Immature natural killer cell (primary cell): ENCODE measurements at regions not wholly inside any gene's neighbourhood (a gene's known extent, or its start where the extent isn't known, plus 50 kb on each side); places are given as distances from the start of the nearest gene placed in this dataset.

Experiments
- DNase-seq, 3 donors: peaks; one replicate each; pipeline ENCODE4 v3.0.0; 2022; ENCODE audit warnings: mixed read lengths in 1 of 3
- H3K27ac Mint-ChIP-seq, 6 donors: one replicate each; pipeline ENCODE4 v1.8.0; 2020; ENCODE audit warnings: mixed read lengths in 6 of 6, mild to moderate bottlenecking in 5 of 6, inconsistent platforms in 4 of 6, moderate library complexity in 3 of 6
- H3K27me3 Mint-ChIP-seq, 3 donors: one replicate each; pipeline ENCODE4 v1.8.0; 2020 to 2021; ENCODE audit warnings: low read depth in 3 of 3, mild to moderate bottlenecking in 3 of 3, mixed read lengths in 3 of 3, moderate library complexity in 3 of 3, inconsistent platforms in 1 of 3
- H3K36me3 Mint-ChIP-seq, 3 donors: one replicate each; pipeline ENCODE4 v1.8.0; 2020; ENCODE audit warnings: mixed read lengths in 3 of 3, inconsistent platforms in 2 of 3, mild to moderate bottlenecking in 2 of 3
- H3K4me1 Mint-ChIP-seq, 2 donors: one replicate each; pipeline ENCODE4 v1.8.0; 2020; ENCODE audit warnings: inconsistent platforms in 2 of 2, mild to moderate bottlenecking in 2 of 2, mixed read lengths in 2 of 2, moderate library complexity in 1 of 2
- H3K4me3 Mint-ChIP-seq, 5 donors: one replicate each; pipeline ENCODE4 v1.8.0; 2020; ENCODE audit warnings: mild to moderate bottlenecking in 5 of 5, mixed read lengths in 5 of 5, inconsistent platforms in 3 of 5, moderate library complexity in 3 of 5
- H3K9me3 Mint-ChIP-seq, 6 donors: one replicate each; pipeline ENCODE4 v1.8.0; 2020; ENCODE audit warnings: mild to moderate bottlenecking in 6 of 6, mixed read lengths in 6 of 6, inconsistent platforms in 4 of 6, moderate library complexity in 3 of 6

- Mint-ChIP-seq H3K9me3 (peaks cover 0 to 2% (median 0%) of the 10 kb centered on the region in 6 donors), H3K36me3 (peaks cover 7 to 19% (median 13%) of the 10 kb centered on the region in 3 donors), H3K27ac (no peak overlapping the region), H3K27me3 (peaks cover 0 to 2% (median 0%) of the 10 kb centered on the region in 3 donors), H3K4me1 (no peaks in the 10 kb centered on the region), H3K4me3 (no peak overlapping the region)
- no peak for DNase-seq
Observed at GRCh38 chr21:28439788-28440187, 552.9 kb downstream of the LTN1 start.

DNA sequence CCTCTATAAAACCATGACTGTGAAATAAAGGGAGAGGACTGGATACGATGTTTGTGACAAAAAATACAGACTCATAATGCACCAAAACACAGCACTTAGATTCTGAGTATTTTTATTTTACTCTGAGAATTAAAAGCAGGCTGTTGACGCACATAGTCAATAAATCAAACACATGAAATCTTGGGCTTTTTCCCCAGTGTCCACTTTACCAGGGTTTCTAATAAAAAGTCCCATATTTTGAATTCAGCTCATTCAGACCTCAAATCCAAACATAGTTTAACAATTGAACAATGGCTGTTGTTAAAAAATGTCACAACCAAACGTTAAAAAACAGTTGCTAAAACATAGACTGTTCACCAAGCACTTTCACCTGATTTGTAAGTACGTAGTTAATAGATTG is 553.4 kb downstream of the LTN1 start:
- no peak for DNase-seq
- H3K9me3 Mint-ChIP-seq: peaks cover 0 to 2% (median 0%) of the 10 kb centered on the region in 6 donors
- peaks cover 4 to 16% (median 11%) of the 10 kb centered on the region in 3 donors for H3K36me3 Mint-ChIP-seq
- H3K4me3 Mint-ChIP-seq: no peak overlapping the region
- H3K27ac Mint-ChIP-seq: no peak overlapping the region
- no peaks in the 10 kb centered on the region for H3K4me1 Mint-ChIP-seq
- H3K27me3 Mint-ChIP-seq: peaks cover 0 to 2% (median 0%) of the 10 kb centered on the region in 3 donors

- Mint-ChIP-seq H3K27ac (no peak overlapping the region), H3K9me3 (peaks cover 0 to 2% (median 0%) of the 10 kb centered on the region in 6 donors), H3K4me1 (no peaks in the 10 kb centered on the region), H3K4me3 (no peak overlapping the region), H3K27me3 (peaks cover 0 to 2% (median 0%) of the 10 kb centered on the region in 3 donors), H3K36me3 (peaks cover 0 to 8% (median 0%) of the 10 kb centered on the region in 3 donors)
- no peak for DNase-seq
Observed at GRCh38 chr21:28437061-28437460, 555.6 kb downstream of the LTN1 start.

- Mint-ChIP-seq H3K9me3 (peaks cover 0 to 2% (median 0%) of the 10 kb centered on the region in 6 donors), H3K27me3 (peaks cover 0 to 2% (median 0%) of the 10 kb centered on the region in 3 donors), H3K4me3 (no peak overlapping the region), H3K4me1 (no peaks in the 10 kb centered on the region), H3K27ac (no peak overlapping the region), H3K36me3 (peaks cover 0 to 10% (median 0%) of the 10 kb centered on the region in 3 donors)
- DNase-seq: no peak
Observed at GRCh38 chr21:28436286-28436932, 556.3 kb downstream of the LTN1 start.

- Mint-ChIP-seq H3K27me3 (peaks cover 0 to 1% (median 0%) of the 10 kb centered on the region in 3 donors), H3K9me3 (no peaks in the 10 kb centered on the region), H3K27ac (no peak overlapping the region), H3K4me1 (no peaks in the 10 kb centered on the region), H3K4me3 (no peak overlapping the region), H3K36me3 (peaks cover 4 to 22% (median 15%) of the 10 kb centered on the region in 3 donors)
- DNase-seq: no peak
Observed at GRCh38 chr21:28431527-28432200, 561.0 kb downstream of the LTN1 start.

DNA sequence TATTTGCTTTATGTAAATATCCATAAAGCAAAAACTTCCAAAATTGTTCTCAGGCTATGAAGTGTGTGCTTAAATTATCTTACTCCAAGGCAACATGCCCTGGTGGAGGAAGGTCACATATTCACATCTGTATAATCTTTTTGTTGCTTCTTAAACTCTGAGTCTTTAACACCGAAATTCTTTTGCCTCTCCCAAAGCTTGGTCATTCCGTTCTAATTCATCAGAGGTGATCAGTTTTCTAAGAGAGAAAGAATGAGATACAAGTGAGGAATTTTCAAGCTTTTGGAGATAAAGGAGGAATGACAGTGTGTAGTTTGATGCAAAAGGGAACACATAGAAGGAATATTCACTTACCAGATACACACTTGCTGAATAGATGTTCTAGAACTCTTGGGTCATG is 561.7 kb downstream of the LTN1 start:
- no peaks in the 10 kb centered on the region for H3K4me1 Mint-ChIP-seq
- no peak overlapping the region for H3K4me3 Mint-ChIP-seq
- peaks cover 0 to 3% (median 0%) of the 10 kb centered on the region in 3 donors for H3K27me3 Mint-ChIP-seq
- DNase-seq: no peak
- H3K36me3 Mint-ChIP-seq: peaks cover 4 to 22% (median 15%) of the 10 kb centered on the region in 3 donors
- H3K27ac Mint-ChIP-seq: no peak overlapping the region
- H3K9me3 Mint-ChIP-seq: no peaks in the 10 kb centered on the region

- peaks cover 0 to 3% (median 0%) of the 10 kb centered on the region in 3 donors for H3K27me3 Mint-ChIP-seq
- no peak overlapping the region for H3K27ac Mint-ChIP-seq
- H3K9me3 Mint-ChIP-seq: no peaks in the 10 kb centered on the region
- no peak for DNase-seq
- H3K4me1 Mint-ChIP-seq: peaks cover 0 to 3% of the 10 kb centered on the region in 2 donors
- no peak overlapping the region for H3K4me3 Mint-ChIP-seq
- H3K36me3 Mint-ChIP-seq: peaks cover 4 to 22% (median 15%) of the 10 kb centered on the region in 3 donors
Observed at GRCh38 chr21:28429161-28429560, 563.5 kb downstream of the LTN1 start.

DNA sequence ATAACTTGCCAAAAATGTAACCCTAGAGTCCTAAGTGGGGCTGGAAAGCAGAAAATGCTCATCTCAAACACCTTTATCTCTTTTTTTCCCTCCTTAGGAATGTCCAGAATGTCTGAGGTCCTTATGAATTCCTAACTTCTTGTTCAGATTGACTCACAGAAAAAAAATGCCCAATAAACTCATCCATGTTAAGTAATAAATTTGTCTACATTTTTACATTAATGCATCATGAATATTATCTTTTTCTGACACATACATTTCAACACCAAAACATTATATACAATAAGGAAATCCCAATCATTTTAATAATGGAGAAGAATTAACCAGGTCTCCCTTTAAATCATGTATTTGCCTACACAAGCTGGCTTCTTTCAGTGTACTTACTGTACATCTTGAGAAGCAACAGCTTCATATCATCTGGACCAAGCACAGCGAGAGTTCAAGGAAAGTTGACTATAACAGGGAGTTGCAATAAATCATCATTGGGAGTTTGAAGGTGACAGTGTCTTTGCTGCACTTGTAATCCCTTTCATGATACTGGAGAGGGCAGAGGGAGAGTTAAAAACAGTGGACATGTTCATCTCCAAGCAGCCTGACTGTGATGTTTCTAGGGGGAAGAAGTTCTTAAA is 565.2 kb downstream of the LTN1 start:
- H3K4me1 Mint-ChIP-seq: peaks cover 0 to 8% of the 10 kb centered on the region in 2 donors

DNA sequence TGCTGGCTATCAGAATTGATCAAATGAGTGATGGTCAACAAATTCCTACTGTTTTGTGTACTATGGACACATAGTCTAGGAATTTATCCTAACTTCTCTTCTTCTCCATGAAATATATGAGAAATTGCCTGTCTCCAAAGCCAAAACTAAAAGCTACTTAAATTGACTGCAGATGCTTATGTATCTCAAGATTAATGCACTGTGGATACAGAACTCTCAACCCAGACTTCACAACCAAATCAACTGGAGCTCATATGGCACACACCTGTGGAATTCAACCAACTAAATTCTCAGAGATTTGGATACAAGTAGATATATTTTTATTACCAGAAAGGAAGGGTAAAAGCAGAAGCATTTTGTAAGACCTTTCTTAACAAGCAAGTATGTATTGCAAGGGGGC is 566.1 kb downstream of the LTN1 start:
- no peak overlapping the region for H3K27ac Mint-ChIP-seq
- H3K9me3 Mint-ChIP-seq: no peaks in the 10 kb centered on the region
- no peak for DNase-seq
- H3K27me3 Mint-ChIP-seq: peaks cover 0 to 3% (median 0%) of the 10 kb centered on the region in 3 donors
- H3K4me3 Mint-ChIP-seq: no peak overlapping the region
- peaks cover 4 to 18% (median 15%) of the 10 kb centered on the region in 3 donors for H3K36me3 Mint-ChIP-seq
- H3K4me1 Mint-ChIP-seq: peaks cover 0 to 8% of the 10 kb centered on the region in 2 donors

More for the DNA sequence above, 565.2 kb downstream of the LTN1 start:
- H3K27me3 Mint-ChIP-seq: peaks cover 0 to 3% (median 0%) of the 10 kb centered on the region in 3 donors
- no peak overlapping the region for H3K27ac Mint-ChIP-seq
- no peaks in the 10 kb centered on the region for H3K9me3 Mint-ChIP-seq
- DNase-seq: no peak
- no peak overlapping the region for H3K4me3 Mint-ChIP-seq
- peaks cover 4 to 22% (median 15%) of the 10 kb centered on the region in 3 donors for H3K36me3 Mint-ChIP-seq

GRCh38 chr21:28423521-28424190 is 569.0 kb downstream of the LTN1 start:
- no peak overlapping the region for H3K27ac Mint-ChIP-seq
- peaks cover 0 to 8% of the 10 kb centered on the region in 2 donors for H3K4me1 Mint-ChIP-seq
- peaks cover 4 to 11% (median 10%) of the 10 kb centered on the region in 3 donors for H3K36me3 Mint-ChIP-seq
- H3K9me3 Mint-ChIP-seq: no peaks in the 10 kb centered on the region
- peaks cover 0 to 3% (median 0%) of the 10 kb centered on the region in 3 donors for H3K27me3 Mint-ChIP-seq
- no peak for DNase-seq
- no peak overlapping the region for H3K4me3 Mint-ChIP-seq

DNA sequence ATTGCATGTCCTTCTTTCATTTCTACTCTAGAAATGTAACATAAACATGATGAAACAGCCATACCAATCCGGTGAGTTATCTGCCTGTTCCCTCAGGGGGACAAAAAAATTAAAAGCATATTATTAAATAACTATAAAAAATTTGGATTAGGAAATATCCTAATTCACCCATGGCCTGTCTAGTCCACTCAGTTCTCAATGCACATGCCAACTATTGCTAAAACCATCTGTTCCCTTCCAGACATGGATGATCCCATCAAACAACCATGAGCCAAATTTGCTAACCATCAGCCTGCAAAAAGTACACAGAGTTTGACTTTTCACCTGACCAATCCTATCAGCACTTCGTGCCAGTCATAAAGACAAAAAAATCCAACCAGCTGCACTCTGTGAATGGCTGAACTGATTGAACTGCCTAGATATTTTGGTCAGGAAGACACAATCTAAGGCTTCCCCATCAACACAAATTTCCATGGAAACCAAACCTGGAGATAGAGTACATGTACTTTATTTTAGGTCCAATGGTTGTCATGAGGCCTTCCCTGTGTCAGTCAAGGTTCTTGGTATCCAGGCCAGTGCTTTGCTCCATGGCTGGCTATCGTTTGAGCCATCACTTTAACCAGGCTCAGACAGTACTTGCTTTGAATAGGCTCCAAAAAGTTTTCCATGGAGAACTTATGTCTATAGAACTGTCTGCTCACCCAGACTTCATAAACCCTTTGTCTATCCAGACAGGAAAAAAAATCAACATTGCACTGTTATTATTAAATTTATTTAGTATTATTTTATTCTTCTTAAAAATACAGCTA is 570.8 kb downstream of the LTN1 start:
- DNase-seq: no peak
- Mint-ChIP-seq H3K4me3 (no peak overlapping the region), H3K9me3 (no peaks in the 10 kb centered on the region), H3K36me3 (no peaks in the 10 kb centered on the region), H3K27me3 (peaks cover 0 to 3% (median 0%) of the 10 kb centered on the region in 3 donors), H3K27ac (no peak overlapping the region), H3K4me1 (peaks cover 0 to 8% of the 10 kb centered on the region in 2 donors)

- Mint-ChIP-seq H3K9me3 (no peaks in the 10 kb centered on the region), H3K4me1 (peaks cover 0 to 8% of the 10 kb centered on the region in 2 donors), H3K36me3 (peaks cover 0 to 3% (median 0%) of the 10 kb centered on the region in 3 donors), H3K27me3 (no peaks in the 10 kb centered on the region), H3K27ac (no peak overlapping the region), H3K4me3 (no peak overlapping the region)
- no peak for DNase-seq
Observed at GRCh38 chr21:28419811-28420210, 572.9 kb downstream of the LTN1 start.
